ENCODE measurements at regions not wholly inside any gene's neighbourhood (a gene's known extent, or its start where the extent isn't known, plus 50 kb on each side); places are given as distances from the start of the nearest gene placed in this dataset.
"Not testable (repeated sequence)": the region's sequence is repeated elsewhere in the genome, so short reads cannot be mapped to it uniquely, and the experiment has no call there.

- no peak overlapping the region for H3K4me3 Mint-ChIP-seq
- peaks cover 35 to 63% of the 10 kb centered on the region in 2 donors for H3K27me3 Mint-ChIP-seq
- H3K36me3 Mint-ChIP-seq (ENCODE audit: insufficient read depth): peaks cover 3% of the 10 kb centered on the region
- H3K27ac Mint-ChIP-seq: no peak overlapping the region
- ATAC-seq (replicated peaks): no peak
- no peak for DNase-seq
- H3K4me1 Mint-ChIP-seq (ENCODE audit: low read depth in 2 of 2): no peaks in the 10 kb centered on the region
- no peaks in the 10 kb centered on the region for H3K9me3 Mint-ChIP-seq
Measured at GRCh38 chr11:33452836-33453624, 195.8 kb downstream of the HIPK3 start.

DNA sequence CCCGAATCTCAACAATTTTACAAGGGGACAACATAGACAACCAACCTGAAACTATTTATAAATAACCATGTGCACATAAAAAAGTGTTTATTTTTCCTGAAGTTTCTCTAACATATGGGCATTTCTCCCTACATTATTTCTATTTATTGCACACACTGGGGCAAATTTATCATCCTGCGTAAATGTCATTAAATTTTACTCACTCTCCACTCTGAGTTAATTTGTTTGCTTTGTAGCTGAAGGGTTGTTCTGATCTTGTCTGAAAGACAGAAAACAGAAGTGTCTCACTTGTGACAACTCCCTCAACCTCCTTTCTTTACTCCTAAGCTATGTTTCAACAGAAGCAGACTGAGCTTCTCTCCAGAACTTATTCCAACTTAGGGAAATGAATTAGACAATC is 194.2 kb downstream of the HIPK3 start:
- H3K36me3 Mint-ChIP-seq (ENCODE audit: insufficient read depth): peaks cover 3% of the 10 kb centered on the region
- H3K27me3 Mint-ChIP-seq: peaks cover 31 to 57% of the 10 kb centered on the region in 2 donors
- H3K27ac Mint-ChIP-seq: no peak overlapping the region
- no peaks in the 10 kb centered on the region for H3K9me3 Mint-ChIP-seq
- no peak overlapping the region for H3K4me3 Mint-ChIP-seq
- no peaks in the 10 kb centered on the region for H3K4me1 Mint-ChIP-seq (ENCODE audit: low read depth in 2 of 2)
- ATAC-seq (replicated peaks): no peak
- DNase-seq: no peak

GRCh38 chr11:33449798-33450197 is 192.6 kb downstream of the HIPK3 start:
- Mint-ChIP-seq H3K27ac (no peak overlapping the region), H3K9me3 (no peaks in the 10 kb centered on the region)
- DNase-seq: no peak

DNA sequence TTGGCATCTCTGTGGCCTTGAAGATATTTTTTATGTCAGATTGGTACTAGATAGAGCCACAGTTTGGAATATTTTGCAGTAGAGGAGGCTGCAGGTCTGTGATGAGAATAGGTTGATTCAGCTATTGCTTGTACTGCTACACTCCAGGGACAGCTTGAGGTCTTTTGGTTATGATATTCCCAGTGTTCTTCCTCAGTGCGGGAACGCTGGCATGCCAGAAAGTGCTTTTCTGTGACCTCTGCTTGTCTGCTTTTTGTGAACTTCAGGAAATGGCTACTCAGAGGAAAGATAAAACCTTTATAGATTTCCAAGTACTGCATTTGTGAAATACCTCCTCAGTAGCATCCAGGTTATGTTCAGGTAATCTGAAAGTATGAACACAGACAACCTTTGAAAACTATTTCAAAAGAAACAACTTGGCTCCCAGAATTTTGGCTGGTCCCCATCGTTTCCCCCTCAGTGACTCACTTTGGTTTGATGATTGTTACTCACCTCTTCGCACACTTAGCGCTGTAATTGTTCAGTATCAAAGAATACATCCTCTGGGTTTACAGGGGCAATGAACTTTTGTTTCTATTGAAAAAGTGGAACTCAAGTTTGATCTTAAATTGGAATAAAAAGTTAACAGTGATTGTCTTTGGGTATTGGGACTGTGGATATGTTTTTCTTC is 191.4 kb downstream of the HIPK3 start:
- ATAC-seq (replicated peaks) (no peak), DNase-seq (no peak)
- no peaks in the 10 kb centered on the region for H3K4me1 Mint-ChIP-seq (ENCODE audit: low read depth in 2 of 2)
- no peak overlapping the region for H3K27ac Mint-ChIP-seq
- H3K9me3 Mint-ChIP-seq: no peaks in the 10 kb centered on the region
- peaks cover 30 to 50% of the 10 kb centered on the region in 2 donors for H3K27me3 Mint-ChIP-seq
- H3K36me3 Mint-ChIP-seq (ENCODE audit: insufficient read depth): peaks cover 3% of the 10 kb centered on the region
- no peak overlapping the region for H3K4me3 Mint-ChIP-seq

More at GRCh38 chr11:33449798-33450197, 192.6 kb downstream of the HIPK3 start:
- Mint-ChIP-seq H3K36me3 (ENCODE audit: insufficient read depth) (peaks cover 3% of the 10 kb centered on the region), H3K4me3 (no peak overlapping the region), H3K27me3 (peaks cover 30 to 49% of the 10 kb centered on the region in 2 donors), H3K4me1 (ENCODE audit: low read depth in 2 of 2) (no peaks in the 10 kb centered on the region)
- no peak for ATAC-seq (replicated peaks)

GRCh38 chr11:33445761-33446161 is 188.6 kb downstream of the HIPK3 start:
- no peaks in the 10 kb centered on the region for H3K4me1 Mint-ChIP-seq (ENCODE audit: low read depth in 2 of 2)
- no peaks in the 10 kb centered on the region for H3K9me3 Mint-ChIP-seq
- ATAC-seq (replicated peaks) (no peak), DNase-seq (no peak)
- H3K4me3 Mint-ChIP-seq: no peak overlapping the region
- H3K27me3 Mint-ChIP-seq: peaks cover 6 to 27% of the 10 kb centered on the region in 2 donors
- H3K27ac Mint-ChIP-seq: no peak overlapping the region
- H3K36me3 Mint-ChIP-seq (ENCODE audit: insufficient read depth): no peaks in the 10 kb centered on the region

DNA sequence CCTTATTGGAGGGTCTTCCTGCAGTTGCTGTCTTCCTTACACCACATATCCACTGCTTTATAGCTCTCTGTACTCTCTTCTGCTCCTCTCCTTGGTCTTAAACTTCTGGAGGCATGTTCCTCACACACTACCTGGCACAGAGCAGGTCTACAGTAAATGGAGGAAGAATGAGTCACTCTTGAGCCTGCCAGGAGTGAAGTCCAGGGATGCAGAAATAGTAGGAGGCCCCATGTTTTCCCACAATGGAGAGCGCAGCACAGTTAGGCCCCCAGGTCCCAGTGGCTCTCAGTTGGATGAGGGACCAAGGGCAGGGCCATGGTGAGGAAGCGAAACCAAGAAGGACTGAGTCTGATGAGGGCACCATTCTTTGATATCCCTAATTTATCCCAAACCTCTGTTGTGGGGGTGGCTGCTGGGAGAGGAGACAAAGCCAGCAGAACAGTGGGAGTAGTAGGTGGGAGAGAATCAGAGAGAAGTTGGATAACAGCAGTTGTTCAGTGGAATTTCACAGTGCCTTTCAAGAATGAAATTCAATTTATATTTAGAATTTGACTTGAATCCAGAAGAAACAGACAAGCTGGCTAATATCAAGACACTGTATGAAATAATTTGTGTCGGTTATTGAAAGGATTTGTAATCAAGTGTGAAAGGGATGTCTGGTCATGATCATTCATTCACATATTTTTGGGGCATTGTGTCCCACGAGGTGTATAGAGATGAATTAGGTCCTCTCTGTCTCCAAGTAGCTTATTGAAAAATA is 187.8 kb downstream of the HIPK3 start:
- Mint-ChIP-seq H3K4me1 (ENCODE audit: low read depth in 2 of 2) (no peaks in the 10 kb centered on the region), H3K9me3 (no peaks in the 10 kb centered on the region), H3K4me3 (no peak overlapping the region), H3K27me3 (peaks cover 6 to 23% of the 10 kb centered on the region in 2 donors), H3K36me3 (ENCODE audit: insufficient read depth) (no peaks in the 10 kb centered on the region), H3K27ac (no peak overlapping the region)
- DNase-seq: no peak
- no peak for ATAC-seq (replicated peaks)

GRCh38 chr11:33443684-33444083 is 186.5 kb downstream of the HIPK3 start:
- H3K27me3 Mint-ChIP-seq: peaks cover 6 to 12% of the 10 kb centered on the region in 2 donors
- no peak for ATAC-seq (replicated peaks)
- no peaks in the 10 kb centered on the region for H3K36me3 Mint-ChIP-seq (ENCODE audit: insufficient read depth)
- H3K27ac Mint-ChIP-seq: no peak overlapping the region
- H3K4me1 Mint-ChIP-seq (ENCODE audit: low read depth in 2 of 2): no peaks in the 10 kb centered on the region
- DNase-seq: no peak
- H3K4me3 Mint-ChIP-seq: no peak overlapping the region
- H3K9me3 Mint-ChIP-seq: no peaks in the 10 kb centered on the region

GRCh38 chr11:33438301-33438700 is 181.1 kb downstream of the HIPK3 start:
- Mint-ChIP-seq H3K27ac (no peak overlapping the region), H3K9me3 (no peaks in the 10 kb centered on the region), H3K36me3 (ENCODE audit: insufficient read depth) (no peaks in the 10 kb centered on the region)

GRCh38 chr11:33437529-33437928 is 180.3 kb downstream of the HIPK3 start:
- H3K36me3 Mint-ChIP-seq (ENCODE audit: insufficient read depth): no peaks in the 10 kb centered on the region
- DNase-seq (no peak), ATAC-seq (replicated peaks) (no peak)
- no peak overlapping the region for H3K4me3 Mint-ChIP-seq
- no peaks in the 10 kb centered on the region for H3K4me1 Mint-ChIP-seq (ENCODE audit: low read depth in 2 of 2)
- no peaks in the 10 kb centered on the region for H3K9me3 Mint-ChIP-seq
- peaks cover 1 to 15% of the 10 kb centered on the region in 2 donors for H3K27me3 Mint-ChIP-seq
- no peak overlapping the region for H3K27ac Mint-ChIP-seq

More at GRCh38 chr11:33438301-33438700, 181.1 kb downstream of the HIPK3 start:
- no peaks in the 10 kb centered on the region for H3K4me1 Mint-ChIP-seq (ENCODE audit: low read depth in 2 of 2)
- H3K4me3 Mint-ChIP-seq: no peak overlapping the region
- ATAC-seq (replicated peaks) (no peak), DNase-seq (no peak)
- H3K27me3 Mint-ChIP-seq: peaks cover 0 to 7% of the 10 kb centered on the region in 2 donors

- Mint-ChIP-seq H3K9me3 (no peaks in the 10 kb centered on the region), H3K4me1 (ENCODE audit: low read depth in 2 of 2) (no peaks in the 10 kb centered on the region), H3K27me3 (peaks cover 15 to 28% of the 10 kb centered on the region in 2 donors), H3K4me3 (no peak overlapping the region), H3K36me3 (ENCODE audit: insufficient read depth) (no peaks in the 10 kb centered on the region), H3K27ac (no peak overlapping the region)
- no peak for DNase-seq
- no peak for ATAC-seq (replicated peaks)
Measured at GRCh38 chr11:33435216-33435615, 178.0 kb downstream of the HIPK3 start.

GRCh38 chr11:33434294-33434693 is 177.1 kb downstream of the HIPK3 start:
- DNase-seq (no peak), ATAC-seq (replicated peaks) (no peak)
- peaks cover 21 to 37% of the 10 kb centered on the region in 2 donors for H3K27me3 Mint-ChIP-seq
- no peaks in the 10 kb centered on the region for H3K4me1 Mint-ChIP-seq (ENCODE audit: low read depth in 2 of 2)
- no peaks in the 10 kb centered on the region for H3K36me3 Mint-ChIP-seq (ENCODE audit: insufficient read depth)
- H3K27ac Mint-ChIP-seq: no peak overlapping the region
- H3K9me3 Mint-ChIP-seq: peaks cover 5 to 6% of the 10 kb centered on the region in 2 donors
- H3K4me3 Mint-ChIP-seq: no peak overlapping the region

DNA sequence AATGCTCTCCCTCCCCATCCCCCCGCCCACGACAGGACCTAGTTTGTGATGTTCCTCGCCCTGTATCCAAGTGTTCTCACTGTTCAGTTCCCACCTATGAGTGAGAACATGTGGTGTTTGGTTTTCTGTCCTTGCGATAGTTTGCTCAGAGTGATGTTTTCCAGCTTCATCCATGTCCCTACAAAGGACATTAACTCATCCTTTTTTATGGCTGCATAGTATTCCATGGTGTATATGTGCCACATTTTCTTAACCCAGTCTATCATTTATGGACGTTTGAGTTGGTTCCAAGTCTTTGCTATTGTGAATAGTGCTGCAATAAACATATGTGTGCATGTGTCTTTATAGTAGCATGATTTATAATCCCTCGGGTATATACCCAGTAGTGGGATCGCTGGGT is 171.3 kb downstream of the HIPK3 start:
- H3K36me3 Mint-ChIP-seq (ENCODE audit: insufficient read depth); H3K4me3 Mint-ChIP-seq; H3K27ac Mint-ChIP-seq; ATAC-seq (replicated peaks); DNase-seq; H3K9me3 Mint-ChIP-seq; H3K4me1 Mint-ChIP-seq (ENCODE audit: low read depth in 2 of 2): not testable (repeated sequence)
- H3K27me3 Mint-ChIP-seq: peaks cover 40 to 49% of the 10 kb centered on the region in 2 donors

DNA sequence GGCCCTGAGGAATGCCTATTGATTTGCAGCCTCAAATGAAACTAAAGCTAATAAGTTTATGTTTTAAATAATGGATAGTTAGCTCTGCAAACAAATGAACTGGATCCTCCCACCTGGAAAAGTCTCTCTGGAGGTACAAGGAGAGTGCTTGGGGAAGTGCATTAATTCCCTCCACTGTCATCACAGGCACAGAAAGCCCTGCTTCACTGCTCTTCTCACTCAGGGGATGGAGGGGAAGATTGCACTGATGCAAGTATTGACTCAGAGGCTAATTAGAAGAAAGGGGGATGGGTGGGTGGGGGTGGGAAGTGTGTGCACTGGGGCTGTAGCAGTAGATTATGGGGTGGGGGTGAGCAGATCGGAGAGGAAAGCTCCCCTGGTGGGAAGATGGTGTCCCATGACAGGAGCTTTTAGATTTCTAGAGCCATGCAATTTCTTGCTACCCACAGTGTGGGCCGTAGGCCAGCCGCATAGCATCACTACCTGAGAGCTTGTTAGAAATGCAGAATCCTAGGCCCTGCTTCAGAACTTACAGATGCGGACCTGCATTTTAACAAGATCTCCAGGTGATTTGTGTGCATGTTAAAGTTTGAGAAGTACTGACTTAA is 163.9 kb downstream of the HIPK3 start:
- no peaks in the 10 kb centered on the region for H3K36me3 Mint-ChIP-seq (ENCODE audit: insufficient read depth)
- no peak for DNase-seq
- no peak overlapping the region for H3K4me3 Mint-ChIP-seq
- H3K27me3 Mint-ChIP-seq: peaks cover 48 to 54% of the 10 kb centered on the region in 2 donors
- no peaks in the 10 kb centered on the region for H3K4me1 Mint-ChIP-seq (ENCODE audit: low read depth in 2 of 2)
- H3K9me3 Mint-ChIP-seq: no peaks in the 10 kb centered on the region
- H3K27ac Mint-ChIP-seq: no peak overlapping the region
- ATAC-seq (replicated peaks): no peak

Data from effector memory CD8-positive, alpha-beta T cell (primary cell).